Fibroblast of mammary gland (primary cell): ENCODE measurements at regions not wholly inside any gene's neighbourhood (a gene's known extent, or its start where the extent isn't known, plus 50 kb on each side); places are given as distances from the start of the nearest gene placed in this dataset.

Source experiments
- DNase-seq: peaks from one replicate; pipeline ENCODE4 v3.0.0-alpha.2; 2010; ENCODE audit warnings: low read depth
- H3K4me3 ChIP-seq: 2 replicates; pipeline ENCODE4 v1.5.1; 2011; ENCODE audit warnings: low read depth, mild to moderate bottlenecking, low read length, moderate library complexity; ENCODE audit not compliant: control insufficient read depth
- CTCF ChIP-seq: conservative IDR thresholded peaks from 2 replicates; pipeline ENCODE4 v1.5.1; 2011; ENCODE audit warnings: low read depth, low read length, inconsistent platforms; ENCODE audit not compliant: control insufficient read depth, insufficient read depth

DNA sequence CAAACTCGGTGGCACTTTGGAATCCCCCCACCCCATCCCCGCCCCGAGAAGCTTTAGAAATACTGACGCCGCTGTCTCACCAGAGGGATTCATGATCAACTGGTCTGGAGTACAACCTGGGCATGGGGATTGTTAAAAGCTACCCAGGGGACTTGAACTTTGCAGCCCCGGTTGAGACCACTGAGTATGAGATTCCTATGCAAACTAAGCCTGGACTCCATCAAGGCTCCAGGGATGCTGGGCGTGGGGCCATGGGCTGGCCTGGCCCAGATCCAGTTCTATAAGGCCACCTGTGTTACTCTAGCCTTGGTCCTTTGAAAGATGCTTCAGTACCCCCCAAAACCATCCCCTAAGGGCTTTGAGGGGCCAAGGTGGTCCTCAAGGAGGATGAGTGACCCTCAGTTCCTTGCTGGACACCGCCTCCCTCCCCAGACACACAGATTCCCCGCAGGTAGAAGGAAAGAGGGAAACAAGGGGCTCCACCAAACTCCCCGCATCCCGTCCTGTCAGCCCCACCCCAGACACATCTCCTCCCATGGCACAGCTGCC is 68.5 kb downstream of the MRPL36 start:
- TF ChIP-seq CTCF = no peak
- H3K4me3 ChIP-seq = no peak overlapping the region
- DNase-seq = no peak

GRCh38 chr5:1730487-1730847 is 69.2 kb downstream of the MRPL36 start:
- DNase-seq = no peak
- TF ChIP-seq CTCF = no peak
- no peak overlapping the region for H3K4me3 ChIP-seq

DNA sequence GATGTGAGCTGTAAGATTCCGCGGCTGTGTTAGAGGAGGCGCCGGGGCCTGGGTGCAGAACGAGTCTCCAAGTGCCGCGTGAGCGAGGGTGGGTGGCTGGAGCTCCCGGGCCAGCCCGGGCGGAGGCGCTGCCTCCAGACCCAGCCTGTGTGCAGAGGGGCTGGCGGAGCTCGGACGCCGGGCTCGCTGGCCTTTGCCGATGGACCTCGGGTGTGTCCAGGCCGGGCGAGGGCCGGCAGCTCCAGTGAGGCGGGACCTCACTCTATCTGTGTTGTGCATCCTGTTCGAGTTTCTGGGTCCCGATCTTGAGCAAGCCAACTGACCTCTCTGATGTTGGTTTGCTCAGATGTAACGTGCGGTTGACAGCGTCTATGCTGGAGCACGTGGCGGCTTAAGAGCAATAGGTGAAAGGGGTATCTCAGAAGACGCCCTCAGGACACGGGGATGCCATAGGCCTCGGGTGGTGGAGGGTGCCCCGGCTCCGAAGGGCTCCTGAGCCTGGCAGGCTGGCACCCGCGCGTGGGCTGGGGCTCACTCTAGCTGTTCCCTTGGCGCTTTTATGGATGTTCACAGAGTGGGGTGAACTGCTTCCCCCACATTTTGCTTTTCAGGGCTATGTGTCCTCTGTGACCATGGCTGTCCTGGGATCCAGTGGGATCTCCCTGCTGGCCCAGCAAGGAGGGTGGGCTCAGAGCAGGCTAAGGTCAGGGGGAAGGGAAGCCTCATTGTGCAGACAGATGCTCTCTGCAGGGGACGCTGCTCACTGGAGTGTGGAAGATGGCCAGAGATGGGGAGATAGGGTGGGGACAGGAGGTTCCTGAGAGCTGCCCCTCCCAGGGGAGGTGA is 69.8 kb downstream of the MRPL36 start:
- H3K4me3 ChIP-seq = no peak overlapping the region
- DNase-seq = no peak
- no peak for TF ChIP-seq CTCF

- TF ChIP-seq CTCF = no peak
- no peak overlapping the region for H3K4me3 ChIP-seq
- DNase-seq = no peak
Observed at GRCh38 chr5:1728846-1729245, 70.8 kb downstream of the MRPL36 start.

- DNase-seq = no peak
- no peak overlapping the region for H3K4me3 ChIP-seq
- TF ChIP-seq CTCF = no peak
Observed at GRCh38 chr5:1727571-1727970, 72.1 kb downstream of the MRPL36 start.

GRCh38 chr5:1726956-1727355 is 72.7 kb downstream of the MRPL36 start:
- no peak overlapping the region for H3K4me3 ChIP-seq
- TF ChIP-seq CTCF = no peak
- no peak for DNase-seq
